ENCODE measurements at regions not wholly inside any gene's neighbourhood (a gene's known extent, or its start where the extent isn't known, plus 50 kb on each side); places are given as distances from the start of the nearest gene placed in this dataset.

DNA sequence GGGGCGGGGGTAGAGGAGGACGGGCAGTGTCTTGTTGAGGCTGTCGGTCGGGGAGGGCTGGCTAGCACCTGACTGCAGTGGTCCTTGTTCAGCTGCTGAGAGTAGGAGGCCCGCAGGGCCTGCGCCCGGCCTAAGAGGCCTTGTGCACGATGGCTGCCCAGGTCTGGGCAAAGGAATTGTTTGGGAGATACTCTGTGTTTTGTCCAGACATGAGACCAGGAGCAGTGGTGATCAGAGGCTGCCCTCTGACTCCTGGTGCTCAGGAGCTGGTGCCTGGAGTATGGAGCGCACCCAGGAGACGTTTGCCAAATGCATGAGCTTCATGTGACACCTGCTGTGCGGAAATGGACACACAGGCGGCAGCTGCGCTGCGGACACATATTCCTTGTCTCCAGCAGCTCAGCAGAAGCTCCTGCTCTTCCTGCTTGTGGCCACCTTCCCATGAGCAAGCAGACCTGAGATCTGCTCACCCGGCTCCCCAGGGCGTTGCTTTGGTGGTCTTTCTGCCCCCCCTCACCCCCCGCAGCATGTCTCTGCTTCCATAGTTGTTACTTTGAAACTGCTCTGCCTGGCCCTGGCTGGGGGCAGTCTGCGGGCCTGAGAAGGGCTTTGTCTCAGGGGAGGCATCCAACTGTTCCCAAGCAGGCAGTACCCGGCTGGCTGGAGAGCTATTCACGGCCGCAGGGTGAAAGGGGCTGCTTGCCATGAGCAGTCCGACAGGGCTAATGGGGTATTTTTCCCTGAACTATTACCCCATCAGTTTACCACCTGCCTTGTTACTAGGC is 163.9 kb downstream of the TEX29 start:
- no peaks in the 10 kb centered on the region for H3K36me3 ChIP-seq
- H3K27me3 ChIP-seq (ENCODE audit: low read depth), result peaks cover 74% of the 10 kb centered on the region
- peaks cover 27% of the 10 kb centered on the region for H3K9me3 ChIP-seq (replicated peaks)
- intact Hi-C loops (cut with micrococcal nuclease), result no loop called here
- no peak overlapping the region for H3K27ac ChIP-seq (replicated peaks)
- H3K4me1 ChIP-seq, result no peaks in the 10 kb centered on the region
- DNase-seq, result no peak
- TF ChIP-seq CTCF (IDR thresholded peaks at IDR 0.05; ENCODE audit: borderline replicate concordance), result no peak
- H3K4me3 ChIP-seq, result no peak overlapping the region

GRCh38 chr13:111484959-111485358 is 164.5 kb downstream of the TEX29 start:
- intact Hi-C loops (cut with micrococcal nuclease), result no loop called here
- DNase-seq, result no peak
- H3K4me3 ChIP-seq, result no peak overlapping the region
- no peak overlapping the region for H3K27ac ChIP-seq (replicated peaks)
- peaks cover 74% of the 10 kb centered on the region for H3K27me3 ChIP-seq (ENCODE audit: low read depth)
- peaks cover 27% of the 10 kb centered on the region for H3K9me3 ChIP-seq (replicated peaks)
- no peak for TF ChIP-seq CTCF (IDR thresholded peaks at IDR 0.05; ENCODE audit: borderline replicate concordance)
- no peaks in the 10 kb centered on the region for H3K4me1 ChIP-seq
- H3K36me3 ChIP-seq, result no peaks in the 10 kb centered on the region

GRCh38 chr13:111485491-111486250 is 165.2 kb downstream of the TEX29 start:
- no peak for DNase-seq
- H3K27me3 ChIP-seq (ENCODE audit: low read depth), result peaks cover 72% of the 10 kb centered on the region
- H3K9me3 ChIP-seq (replicated peaks), result peaks cover 27% of the 10 kb centered on the region
- H3K4me3 ChIP-seq, result no peak overlapping the region
- H3K27ac ChIP-seq (replicated peaks), result no peak overlapping the region
- no peak for TF ChIP-seq CTCF (IDR thresholded peaks at IDR 0.05; ENCODE audit: borderline replicate concordance)
- no peaks in the 10 kb centered on the region for H3K36me3 ChIP-seq
- H3K4me1 ChIP-seq, result no peaks in the 10 kb centered on the region
- intact Hi-C loops (cut with micrococcal nuclease), result no loop called here

DNA sequence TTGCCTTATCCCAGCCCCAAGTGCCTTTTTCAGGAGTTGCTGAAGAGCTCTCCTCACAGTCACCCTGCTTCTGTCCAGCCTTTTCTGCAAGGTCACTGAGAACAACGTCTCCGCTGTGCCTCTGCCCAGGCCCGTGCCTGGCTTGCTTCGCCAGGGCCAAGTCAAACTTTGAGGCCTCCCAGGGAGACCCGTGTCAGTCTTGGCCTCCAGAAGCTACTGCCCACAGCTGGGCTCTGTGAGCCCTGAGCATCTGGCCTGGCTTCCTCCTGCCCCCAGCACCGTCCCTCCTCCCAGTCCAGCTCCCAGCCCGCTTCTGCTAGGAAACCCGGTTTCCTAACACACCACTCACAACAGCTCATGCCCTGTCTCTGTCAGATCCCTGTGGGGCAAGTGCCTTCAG is 165.9 kb downstream of the TEX29 start:
- TF ChIP-seq CTCF (IDR thresholded peaks at IDR 0.05; ENCODE audit: borderline replicate concordance), result no peak
- H3K36me3 ChIP-seq, result no peaks in the 10 kb centered on the region
- H3K9me3 ChIP-seq (replicated peaks), result peaks cover 27% of the 10 kb centered on the region
- H3K4me3 ChIP-seq, result no peak overlapping the region
- no peaks in the 10 kb centered on the region for H3K4me1 ChIP-seq
- intact Hi-C loops (cut with micrococcal nuclease), result no loop called here
- no peak for DNase-seq
- H3K27ac ChIP-seq (replicated peaks), result no peak overlapping the region
- peaks cover 70% of the 10 kb centered on the region for H3K27me3 ChIP-seq (ENCODE audit: low read depth)

DNA sequence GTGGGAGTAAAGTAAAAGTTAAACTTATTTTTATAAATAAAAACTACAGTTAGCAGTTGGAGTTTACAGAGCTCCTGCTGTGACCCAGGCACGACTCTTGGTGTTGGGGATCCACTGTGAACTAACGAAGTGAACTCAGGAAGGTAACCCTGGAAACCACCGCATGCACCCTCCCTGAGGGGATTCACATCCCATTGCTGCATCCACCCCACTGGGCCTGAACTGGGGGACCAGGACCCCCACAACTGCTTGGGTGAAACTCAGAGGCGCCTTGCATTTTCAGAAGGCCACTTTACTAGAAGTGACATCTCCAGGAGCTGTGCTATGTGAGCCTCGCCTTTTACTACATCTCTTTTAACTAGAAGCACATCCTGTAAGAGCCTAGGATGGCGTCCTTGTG is 166.4 kb downstream of the TEX29 start:
- no peaks in the 10 kb centered on the region for H3K36me3 ChIP-seq
- no peak for DNase-seq
- peaks cover 27% of the 10 kb centered on the region for H3K9me3 ChIP-seq (replicated peaks)
- no peak overlapping the region for H3K4me3 ChIP-seq
- TF ChIP-seq CTCF (IDR thresholded peaks at IDR 0.05; ENCODE audit: borderline replicate concordance), result no peak
- H3K27me3 ChIP-seq (ENCODE audit: low read depth), result peaks cover 70% of the 10 kb centered on the region
- no peaks in the 10 kb centered on the region for H3K4me1 ChIP-seq
- intact Hi-C loops (cut with micrococcal nuclease), result no loop called here
- H3K27ac ChIP-seq (replicated peaks), result no peak overlapping the region
